ENCODE measurements at regions not wholly inside any gene's neighbourhood (a gene's known extent, or its start where the extent isn't known, plus 50 kb on each side); places are given as distances from the start of the nearest gene placed in this dataset.

DNA sequence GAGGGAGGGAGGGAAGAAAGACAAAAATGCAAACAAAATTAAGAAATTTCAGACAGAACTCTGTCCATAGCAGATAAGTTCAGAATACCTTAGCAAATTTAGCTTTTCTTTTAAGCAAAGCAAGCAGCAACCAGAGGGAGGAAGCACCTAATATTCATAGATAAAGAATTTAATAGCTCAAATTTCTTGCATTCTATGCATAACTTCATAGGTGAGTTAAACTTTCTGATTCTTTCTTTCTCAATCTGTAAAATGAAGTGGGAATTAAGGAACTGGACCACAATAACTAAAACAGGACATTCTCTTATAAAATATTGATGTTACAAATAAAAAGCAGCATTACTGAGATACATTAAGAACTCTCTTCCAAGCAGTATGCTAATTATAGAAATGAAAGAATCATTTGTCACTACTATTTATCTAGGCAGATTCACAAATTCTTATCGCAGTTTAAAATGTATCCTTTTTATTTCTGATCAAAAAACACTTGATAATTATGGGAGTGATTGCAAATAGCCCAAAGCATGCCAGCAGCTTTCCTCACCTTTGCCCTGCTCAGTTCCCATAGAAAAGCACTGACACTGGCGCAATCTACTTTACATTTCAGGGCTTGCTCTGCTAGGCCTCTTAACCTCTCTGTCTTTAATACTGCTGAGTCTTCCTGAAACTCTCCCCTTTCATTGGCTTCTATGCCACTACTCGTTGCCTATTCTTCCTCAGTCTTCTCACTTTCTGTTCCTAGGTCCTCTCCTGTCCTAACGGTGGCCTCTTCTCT is 341.8 kb downstream of the PIK3R1 start:
- CTCF ChIA-PET: no interaction called here
- DNase-seq (no peak), ATAC-seq (ENCODE audit: low read depth) (no peak)
- Histone ChIP-seq H3K36me3 (replicated peaks in 1 of 2; ENCODE audit: control extremely low read depth in 1 of 2, control insufficient read depth in 1 of 2, extremely low read depth in 1 of 2, insufficient read depth in 2 of 2, low read length in 1 of 2) (no peaks in the 10 kb centered on the region), H3K9ac (ENCODE audit: low read length) (no peak overlapping the region), H3K79me2 (ENCODE audit: control insufficient read depth, insufficient read depth, low read length) (no peaks in the 10 kb centered on the region), H3K4me1 (ENCODE audit: control insufficient read depth in 2 of 2, insufficient read depth in 2 of 2, low read length in 2 of 2) (no peaks in the 10 kb centered on the region), H3K9me3 (ENCODE audit: control extremely low read depth in 1 of 3, control insufficient read depth in 2 of 3, insufficient read depth in 1 of 3, low read length in 2 of 3) (peaks cover 0 to 10% (median 5%) of the 10 kb centered on the region in 3 donors), H2AFZ (ENCODE audit: insufficient read depth, low read depth, low read length, poor library complexity, severe bottlenecking) (no peak overlapping the region), H3K27me3 (replicated peaks in 1 of 4; ENCODE audit: control extremely low read depth in 1 of 4, control insufficient read depth in 3 of 4, insufficient read depth in 4 of 4, low read length in 3 of 4) (no peaks in the 10 kb centered on the region), H3K27ac (ENCODE audit: low read length in 2 of 2) (no peak overlapping the region), H3K4me3 (ENCODE audit: control extremely low read depth in 1 of 5, extremely low read depth in 1 of 5, insufficient read depth in 1 of 5, low read depth in 2 of 5, low read length in 4 of 5) (no peak overlapping the region), H4K20me1 (ENCODE audit: control insufficient read depth, insufficient read depth, low read length, poor library complexity, severe bottlenecking) (no peaks in the 10 kb centered on the region), H3K4me2 (replicated peaks; ENCODE audit: low read depth, low read length, poor library complexity, severe bottlenecking) (no peak overlapping the region)
- TF ChIP-seq, protein P1, sequence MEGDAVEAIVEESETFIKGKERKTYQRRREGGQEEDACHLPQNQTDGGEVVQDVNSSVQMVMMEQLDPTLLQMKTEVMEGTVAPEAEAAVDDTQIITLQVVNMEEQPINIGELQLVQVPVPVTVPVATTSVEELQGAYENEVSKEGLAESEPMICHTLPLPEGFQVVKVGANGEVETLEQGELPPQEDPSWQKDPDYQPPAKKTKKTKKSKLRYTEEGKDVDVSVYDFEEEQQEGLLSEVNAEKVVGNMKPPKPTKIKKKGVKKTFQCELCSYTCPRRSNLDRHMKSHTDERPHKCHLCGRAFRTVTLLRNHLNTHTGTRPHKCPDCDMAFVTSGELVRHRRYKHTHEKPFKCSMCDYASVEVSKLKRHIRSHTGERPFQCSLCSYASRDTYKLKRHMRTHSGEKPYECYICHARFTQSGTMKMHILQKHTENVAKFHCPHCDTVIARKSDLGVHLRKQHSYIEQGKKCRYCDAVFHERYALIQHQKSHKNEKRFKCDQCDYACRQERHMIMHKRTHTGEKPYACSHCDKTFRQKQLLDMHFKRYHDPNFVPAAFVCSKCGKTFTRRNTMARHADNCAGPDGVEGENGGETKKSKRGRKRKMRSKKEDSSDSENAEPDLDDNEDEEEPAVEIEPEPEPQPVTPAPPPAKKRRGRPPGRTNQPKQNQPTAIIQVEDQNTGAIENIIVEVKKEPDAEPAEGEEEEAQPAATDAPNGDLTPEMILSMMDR (IDR thresholded peaks at IDR 0.05): no peak
- no peak for TF ChIP-seq EZH2 (IDR thresholded peaks at IDR 0.05; ENCODE audit: borderline replicate concordance, insufficient read depth, low read depth, low read length, poor library complexity, severe bottlenecking)
- H3K4me1 Mint-ChIP-seq: peaks cover 2% of the 10 kb centered on the region
- intact Hi-C loops (cut with micrococcal nuclease): no loop called here
- H3K27me3 Mint-ChIP-seq: no peaks in the 10 kb centered on the region
- 100% methylated on average over 3 of the region's 4 CpGs for WGBS (ENCODE audit: insufficient coverage)
- no peaks in the 10 kb centered on the region for H3K9me3 Mint-ChIP-seq (ENCODE audit: insufficient read depth)
- POLR2A ChIA-PET: no interaction called here
- H3K27ac Mint-ChIP-seq: no peak overlapping the region
- no peak overlapping the region for H3K4me3 Mint-ChIP-seq

DNA sequence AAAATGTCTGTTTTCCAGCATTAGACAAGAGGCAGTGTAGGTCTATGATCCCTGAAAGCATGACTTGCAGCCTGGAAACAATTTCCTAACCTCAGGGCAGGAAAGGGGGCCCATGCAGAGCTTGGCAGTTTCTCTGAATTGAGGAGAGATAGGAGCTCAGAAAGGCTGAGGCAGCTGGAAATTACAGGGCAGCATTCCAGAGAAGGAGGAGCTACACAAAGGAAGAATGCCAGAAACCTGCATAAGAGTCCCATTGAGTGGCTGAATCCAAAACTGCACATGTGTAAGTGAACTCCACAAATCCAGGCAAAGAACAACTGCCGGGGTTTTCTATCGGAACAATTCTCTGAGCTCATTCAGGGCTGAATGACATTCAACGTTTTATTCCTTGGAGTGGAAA is 346.8 kb downstream of the PIK3R1 start:
- Histone ChIP-seq H2AFZ (ENCODE audit: insufficient read depth, low read depth, low read length, poor library complexity, severe bottlenecking) (no peak overlapping the region), H3K4me1 (ENCODE audit: control insufficient read depth in 2 of 2, insufficient read depth in 2 of 2, low read length in 2 of 2) (peaks cover 18 to 19% of the 10 kb centered on the region in 2 donors), H3K79me2 (ENCODE audit: control insufficient read depth, insufficient read depth, low read length) (no peaks in the 10 kb centered on the region), H3K27me3 (replicated peaks in 1 of 4; ENCODE audit: control extremely low read depth in 1 of 4, control insufficient read depth in 3 of 4, insufficient read depth in 4 of 4, low read length in 3 of 4) (no peaks in the 10 kb centered on the region), H3K9ac (ENCODE audit: low read length) (no peak overlapping the region), H3K36me3 (replicated peaks in 1 of 2; ENCODE audit: control extremely low read depth in 1 of 2, control insufficient read depth in 1 of 2, extremely low read depth in 1 of 2, insufficient read depth in 2 of 2, low read length in 1 of 2) (no peaks in the 10 kb centered on the region), H3K4me3 (ENCODE audit: control extremely low read depth in 1 of 5, extremely low read depth in 1 of 5, insufficient read depth in 1 of 5, low read depth in 2 of 5, low read length in 4 of 5) (no peak overlapping the region), H3K9me3 (ENCODE audit: control extremely low read depth in 1 of 3, control insufficient read depth in 2 of 3, insufficient read depth in 1 of 3, low read length in 2 of 3) (peaks cover 5 to 16% (median 7%) of the 10 kb centered on the region in 3 donors), H3K27ac (ENCODE audit: low read length in 2 of 2) (no peak overlapping the region), H3K4me2 (replicated peaks; ENCODE audit: low read depth, low read length, poor library complexity, severe bottlenecking) (no peak overlapping the region), H4K20me1 (ENCODE audit: control insufficient read depth, insufficient read depth, low read length, poor library complexity, severe bottlenecking) (no peaks in the 10 kb centered on the region)
- intact Hi-C loops (cut with micrococcal nuclease): loop anchor here (10.0 kb wide), 1 partner anchor 278 kb away; no protein-coding TSS in a partner anchor
- ChIA-PET CTCF (no interaction called here), POLR2A (no interaction called here)
- no peaks in the 10 kb centered on the region for H3K9me3 Mint-ChIP-seq (ENCODE audit: insufficient read depth)
- 80% methylated on average over 1 of the region's 3 CpGs for WGBS (ENCODE audit: insufficient coverage)
- DNase-seq: no peak
- H3K4me3 Mint-ChIP-seq: no peak overlapping the region
- H3K27me3 Mint-ChIP-seq: no peaks in the 10 kb centered on the region
- TF ChIP-seq, protein P1 (IDR thresholded peaks at IDR 0.05): no peak
- TF ChIP-seq EZH2 (IDR thresholded peaks at IDR 0.05; ENCODE audit: borderline replicate concordance, insufficient read depth, low read depth, low read length, poor library complexity, severe bottlenecking): no peak
- no peak overlapping the region for H3K27ac Mint-ChIP-seq
- H3K4me1 Mint-ChIP-seq: peaks cover 29% of the 10 kb centered on the region
- no peak for ATAC-seq (ENCODE audit: low read depth)
